Skeletal muscle tissue (tissue), 3 donors: ENCODE measurements at regions not wholly inside any gene's neighbourhood (a gene's known extent, or its start where the extent isn't known, plus 50 kb on each side); places are given as distances from the start of the nearest gene placed in this dataset.
"Not testable (repeated sequence)": the region's sequence is repeated elsewhere in the genome, so short reads cannot be mapped to it uniquely, and the experiment has no call there.

Experiments used
- H3K27ac ChIP-seq: one replicate; pipeline ENCODE4 v1.7.0; 2013; ENCODE audit warnings: mild to moderate bottlenecking, low read depth, low read length, inconsistent platforms
- H3K27me3 ChIP-seq, 3 donors: one replicate each; pipeline ENCODE4 v1.7.0; 2013; ENCODE audit warnings: low read length in 3 of 3; ENCODE audit not compliant: control insufficient read depth in 3 of 3, insufficient read depth in 3 of 3
- H3K36me3 ChIP-seq, 3 donors: one replicate each; pipeline ENCODE4 v1.7.0; 2013; ENCODE audit warnings: low read length in 3 of 3; ENCODE audit not compliant: control insufficient read depth in 3 of 3, insufficient read depth in 3 of 3
- H3K4me1 ChIP-seq, 3 donors: one replicate each; pipeline ENCODE4 v1.7.0; 2013; ENCODE audit warnings: low read length in 3 of 3, mild to moderate bottlenecking in 3 of 3; ENCODE audit not compliant: control insufficient read depth in 3 of 3, insufficient read depth in 3 of 3
- H3K4me3 ChIP-seq, 3 donors: one replicate each; pipeline ENCODE4 v1.7.0; 2013; ENCODE audit warnings: low read length in 3 of 3
- H3K9ac ChIP-seq, 3 donors: one replicate each; pipeline ENCODE4 v1.7.0; 2013; ENCODE audit warnings: low read length in 3 of 3, mild to moderate bottlenecking in 3 of 3, moderate library complexity in 2 of 3, low read depth in 1 of 3
- H3K9me3 ChIP-seq, 3 donors: one replicate each; pipeline ENCODE4 v1.7.0; 2013; ENCODE audit warnings: low read length in 3 of 3; ENCODE audit not compliant: control insufficient read depth in 3 of 3
- donor health status: Osteomylitis.

DNA sequence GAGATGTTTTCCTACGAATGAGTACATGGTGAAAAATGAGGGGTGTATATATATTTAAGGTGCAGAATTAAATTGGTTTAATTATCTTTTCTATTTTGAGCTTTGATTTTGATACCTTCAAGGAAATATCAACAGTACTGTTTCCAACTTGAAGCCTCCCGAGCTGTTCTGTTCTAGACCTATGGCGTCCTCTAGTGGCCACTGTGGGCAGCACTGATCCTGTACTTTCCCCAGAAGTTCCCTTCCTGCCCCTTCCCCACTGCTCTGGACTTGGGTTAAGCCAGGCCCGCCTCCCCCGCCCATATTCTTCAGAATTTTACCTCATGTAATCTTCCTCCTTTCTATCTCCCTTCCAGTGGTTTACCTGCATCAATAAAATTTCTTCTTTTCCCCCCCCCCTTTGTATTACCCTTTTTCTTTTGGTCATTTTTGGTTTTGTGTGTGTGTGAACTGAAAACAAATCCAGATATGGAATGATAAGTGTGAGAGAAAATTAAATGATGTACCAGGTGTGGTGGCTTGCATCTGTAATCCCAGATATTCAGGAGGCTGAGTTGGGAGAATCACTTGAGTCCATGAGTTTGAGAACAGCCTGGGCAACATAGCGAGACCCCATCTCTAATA, 1643.5 kb downstream of the TP53TG3F start:
- H3K4me1 ChIP-seq: no peaks in the 10 kb centered on the region
- no peak overlapping the region for H3K4me3 ChIP-seq
- no peaks in the 10 kb centered on the region for H3K9me3 ChIP-seq
- no peak overlapping the region for H3K9ac ChIP-seq
- H3K27me3 ChIP-seq: no peaks in the 10 kb centered on the region
- H3K27ac ChIP-seq: no peak overlapping the region
- no peaks in the 10 kb centered on the region for H3K36me3 ChIP-seq

DNA sequence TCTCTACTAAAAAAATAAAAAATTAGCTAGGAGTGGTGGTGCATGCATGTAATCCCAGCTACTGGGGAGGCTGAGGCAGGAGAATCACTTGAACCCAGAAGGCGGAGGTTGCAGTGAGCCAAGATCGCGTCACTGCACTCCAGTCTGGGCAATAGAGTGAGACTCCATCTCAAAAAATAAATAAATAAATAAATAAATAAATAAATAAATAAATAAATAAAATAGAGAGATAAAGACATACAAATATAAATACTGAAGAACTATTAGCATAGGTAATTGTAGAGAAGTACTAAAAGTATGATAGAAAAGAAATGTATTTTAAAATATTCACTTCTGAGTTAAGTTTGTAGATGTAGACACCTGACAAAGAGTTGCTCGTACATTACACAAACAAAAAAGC, 1652.4 kb downstream of the TP53TG3F start:
- not testable (repeated sequence) for H3K4me3 ChIP-seq, H3K36me3 ChIP-seq, H3K27ac ChIP-seq, H3K4me1 ChIP-seq, H3K9ac ChIP-seq, H3K9me3 ChIP-seq, H3K27me3 ChIP-seq

DNA sequence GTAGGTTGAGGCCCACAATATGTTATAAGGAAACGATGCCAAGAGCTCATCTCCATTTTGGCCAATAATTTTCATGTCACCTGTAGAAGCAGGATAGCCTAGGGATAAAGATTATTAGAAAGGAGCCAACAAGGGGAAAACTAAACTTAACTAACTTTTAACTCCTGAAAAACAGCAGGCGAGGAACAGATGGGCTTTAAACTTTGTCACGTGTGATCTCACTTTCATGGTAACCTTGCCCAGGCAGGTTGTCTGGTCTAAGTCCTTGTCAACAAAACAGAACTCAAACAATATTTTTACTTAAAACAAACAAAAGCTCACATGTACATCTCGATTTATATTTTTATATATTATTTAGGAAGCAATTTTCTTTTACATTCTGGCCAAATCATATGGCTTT, 1672.0 kb downstream of the TP53TG3F start:
- H3K27ac ChIP-seq: no peak overlapping the region
- no peaks in the 10 kb centered on the region for H3K4me1 ChIP-seq
- no peaks in the 10 kb centered on the region for H3K27me3 ChIP-seq
- no peaks in the 10 kb centered on the region for H3K36me3 ChIP-seq
- H3K9ac ChIP-seq: no peak overlapping the region
- H3K9me3 ChIP-seq: peaks cover 0 to 3% (median 0%) of the 10 kb centered on the region in 3 donors
- H3K4me3 ChIP-seq: no peak overlapping the region

DNA sequence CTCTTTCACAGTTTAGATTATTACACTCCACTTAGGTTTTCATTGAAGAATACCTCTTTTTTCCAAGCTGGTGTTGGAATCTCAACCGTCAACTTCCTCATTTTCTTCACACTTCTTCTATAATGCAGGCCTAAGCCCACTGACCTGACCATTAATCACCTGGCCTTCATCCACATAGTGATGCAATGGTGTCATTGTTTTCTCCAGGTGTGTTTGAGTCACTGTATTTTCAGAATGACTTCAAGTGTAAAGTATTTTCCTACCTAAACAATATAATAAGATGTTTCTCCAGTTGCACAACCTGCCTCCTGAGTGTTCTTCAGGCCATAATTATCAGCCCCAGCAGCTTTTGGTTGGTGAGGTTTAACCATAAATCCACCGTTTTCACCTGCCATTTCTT, 1675.1 kb downstream of the TP53TG3F start:
- H3K36me3 ChIP-seq: no peaks in the 10 kb centered on the region
- peaks cover 0 to 3% (median 0%) of the 10 kb centered on the region in 3 donors for H3K9me3 ChIP-seq
- no peak overlapping the region for H3K27ac ChIP-seq
- no peaks in the 10 kb centered on the region for H3K27me3 ChIP-seq
- H3K9ac ChIP-seq: no peak overlapping the region
- no peaks in the 10 kb centered on the region for H3K4me1 ChIP-seq
- no peak overlapping the region for H3K4me3 ChIP-seq

DNA sequence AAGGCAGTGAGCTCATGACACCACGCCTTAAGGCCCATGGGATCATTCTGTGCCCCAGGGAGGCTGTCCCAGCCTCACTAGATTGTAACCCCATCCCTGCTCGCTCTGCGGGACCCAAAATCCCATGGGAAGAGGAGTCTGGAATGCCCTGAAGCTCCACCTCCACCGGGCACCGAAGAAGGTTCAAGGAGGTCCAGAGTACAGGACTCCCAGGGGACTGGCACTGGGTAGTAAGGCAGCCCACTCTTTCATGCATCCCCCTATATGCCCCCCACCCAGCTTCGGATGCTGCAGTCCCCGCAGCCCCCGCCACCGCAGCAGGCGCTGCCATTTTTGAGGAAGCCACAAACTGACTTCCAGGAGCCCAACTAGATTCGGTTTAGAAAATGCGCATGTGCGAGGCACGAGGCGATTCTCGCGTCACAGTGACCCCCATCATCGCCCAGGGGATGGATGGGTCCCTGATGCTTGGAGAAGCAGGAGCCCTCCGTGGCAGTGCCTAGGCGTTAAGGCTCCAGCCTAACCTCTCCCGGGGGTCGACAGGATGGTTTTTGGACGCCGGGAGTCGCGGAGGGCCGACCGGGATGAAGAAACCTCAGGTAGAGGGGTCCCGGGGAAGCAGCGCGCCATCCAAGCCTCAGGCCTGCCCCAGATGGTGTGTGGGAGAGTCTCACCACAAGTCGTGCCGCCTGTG, 1681.0 kb downstream of the TP53TG3F start:
- no peak overlapping the region for H3K27ac ChIP-seq
- H3K36me3 ChIP-seq: no peaks in the 10 kb centered on the region
- H3K27me3 ChIP-seq: no peaks in the 10 kb centered on the region
- H3K9me3 ChIP-seq: peaks cover 0 to 5% (median 4%) of the 10 kb centered on the region in 3 donors
- H3K9ac ChIP-seq: no peak overlapping the region
- no peaks in the 10 kb centered on the region for H3K4me1 ChIP-seq
- H3K4me3 ChIP-seq: no peak overlapping the region

DNA sequence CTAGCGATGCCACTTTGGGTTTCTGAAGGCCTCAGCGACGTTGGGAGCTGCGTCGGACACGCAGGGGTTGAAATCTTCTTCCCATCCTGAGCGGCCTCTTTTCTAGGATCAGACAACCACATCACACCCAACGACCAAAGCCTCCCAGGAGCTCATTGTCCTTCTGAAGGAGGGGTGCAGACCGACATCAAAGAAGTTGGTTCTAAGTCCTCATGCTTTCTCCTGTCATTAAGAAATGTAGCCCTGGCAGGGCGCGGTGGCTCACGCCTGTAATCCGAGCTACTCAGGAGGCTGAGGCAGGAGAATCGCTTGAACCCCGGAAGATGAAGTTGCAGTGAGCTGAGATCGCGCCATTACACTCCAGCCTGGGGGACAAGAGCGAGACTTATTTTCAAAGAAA, 1681.9 kb downstream of the TP53TG3F start:
- H3K9ac ChIP-seq: no peak overlapping the region
- no peak overlapping the region for H3K27ac ChIP-seq
- no peaks in the 10 kb centered on the region for H3K4me1 ChIP-seq
- H3K27me3 ChIP-seq: no peaks in the 10 kb centered on the region
- H3K36me3 ChIP-seq: no peaks in the 10 kb centered on the region
- H3K9me3 ChIP-seq: peaks cover 0 to 6% (median 5%) of the 10 kb centered on the region in 3 donors
- no peak overlapping the region for H3K4me3 ChIP-seq

DNA sequence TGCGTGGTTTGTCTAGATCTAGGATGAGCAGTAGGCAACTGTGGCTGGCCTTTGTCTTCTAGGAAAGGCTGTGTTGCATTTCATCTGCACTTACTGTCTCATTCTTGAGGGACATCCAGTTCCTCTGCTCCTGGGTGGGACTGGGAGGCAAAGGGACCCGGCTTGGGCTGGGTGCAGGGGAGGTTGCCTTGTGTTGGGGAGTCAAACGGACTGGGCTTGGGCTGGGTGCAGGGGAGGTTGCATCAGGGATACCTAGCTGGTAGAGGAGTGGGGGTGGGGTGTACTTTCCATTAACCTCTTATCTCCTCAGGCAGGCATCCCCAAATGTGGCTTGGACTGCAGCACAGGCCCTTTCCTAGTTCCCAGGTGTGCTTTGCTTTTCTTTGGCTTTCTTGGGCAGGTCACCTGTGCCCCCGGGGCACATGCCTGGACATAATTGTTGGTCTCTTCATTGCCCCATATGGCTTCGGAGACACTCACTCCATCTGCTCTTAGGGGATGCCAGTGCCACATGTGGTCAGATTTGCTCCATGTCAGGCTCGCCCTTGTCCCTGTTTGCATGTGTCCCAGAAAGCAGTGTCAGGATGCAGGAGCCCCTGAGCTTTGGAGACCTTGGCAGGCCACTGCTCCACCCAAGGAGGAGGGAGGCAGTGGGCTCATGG, 1682.9 kb downstream of the TP53TG3F start:
- Histone ChIP-seq H3K4me1 (no peaks in the 10 kb centered on the region), H3K9ac (no peak overlapping the region), H3K27ac (no peak overlapping the region), H3K4me3 (no peak overlapping the region), H3K27me3 (no peaks in the 10 kb centered on the region), H3K9me3 (peaks cover 0 to 9% (median 5%) of the 10 kb centered on the region in 3 donors), H3K36me3 (no peaks in the 10 kb centered on the region)

DNA sequence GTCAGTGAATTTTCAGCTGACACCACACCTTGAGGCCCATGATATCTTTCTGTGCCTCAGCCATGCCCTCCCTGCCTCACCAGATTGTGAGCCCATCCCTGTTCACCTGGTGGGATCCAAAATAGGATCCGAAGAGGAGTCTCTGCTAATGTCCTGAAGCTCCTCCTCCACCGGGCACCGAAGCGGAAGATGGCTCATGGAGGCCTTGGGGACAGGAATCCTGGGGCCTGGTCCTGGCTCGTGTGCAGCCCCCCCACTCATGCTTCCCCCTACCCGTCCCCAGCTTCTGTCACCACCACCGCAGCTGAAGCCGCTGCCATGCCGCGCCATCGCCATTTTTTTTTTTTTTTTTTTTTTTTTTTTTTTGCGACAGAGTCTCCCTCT, 1683.4 kb downstream of the TP53TG3F start:
- Histone ChIP-seq H3K4me1 (no peaks in the 10 kb centered on the region), H3K9me3 (peaks cover 0 to 12% (median 5%) of the 10 kb centered on the region in 3 donors), H3K4me3 (no peak overlapping the region), H3K36me3 (no peaks in the 10 kb centered on the region), H3K27me3 (no peaks in the 10 kb centered on the region), H3K9ac (no peak overlapping the region), H3K27ac (no peak overlapping the region)

DNA sequence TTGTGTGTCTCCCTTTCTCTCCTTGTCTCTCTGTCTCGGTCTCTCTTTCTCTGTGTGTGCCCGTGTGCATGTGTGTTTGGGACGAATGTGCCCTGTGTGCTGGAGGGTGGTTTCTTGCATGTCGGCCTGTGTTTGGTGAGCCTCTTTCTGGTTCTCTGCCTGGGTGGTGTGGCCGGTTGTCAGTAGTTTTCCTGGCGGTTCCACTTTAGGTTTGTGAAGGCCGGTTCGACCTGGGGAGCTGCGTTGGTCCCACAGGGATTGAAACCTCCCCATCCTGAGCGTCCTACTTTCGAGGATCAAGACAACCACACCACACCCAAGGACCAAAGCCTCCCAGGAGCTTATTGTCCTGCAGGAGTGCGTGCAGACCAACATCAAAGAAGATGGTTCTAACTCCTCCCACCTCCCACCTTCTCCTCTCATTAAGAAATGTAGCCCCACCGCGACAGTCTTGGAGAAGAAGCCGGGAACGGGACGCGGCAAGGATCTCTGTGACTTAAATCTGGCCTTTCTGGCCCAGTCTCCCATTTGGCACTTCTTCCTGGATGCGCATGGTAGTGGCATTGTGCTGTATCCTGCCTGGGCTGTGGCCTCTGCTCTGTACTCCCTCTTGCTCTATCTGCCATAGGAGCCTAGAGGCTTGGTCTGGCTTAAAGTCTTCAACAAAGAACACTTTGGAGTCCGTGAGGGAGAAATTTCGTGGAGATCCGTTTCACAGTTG, 1685.0 kb downstream of the TP53TG3F start:
- Histone ChIP-seq H3K9ac (no peak overlapping the region), H3K4me1 (no peaks in the 10 kb centered on the region), H3K27me3 (no peaks in the 10 kb centered on the region), H3K27ac (no peak overlapping the region), H3K36me3 (no peaks in the 10 kb centered on the region), H3K4me3 (peak overlapping the region in 1 of 3 donors; percentile 14), H3K9me3 (peaks cover 1 to 16% (median 5%) of the 10 kb centered on the region in 3 donors)
